ENCODE measurements at regions not wholly inside any gene's neighbourhood (a gene's known extent, or its start where the extent isn't known, plus 50 kb on each side); places are given as distances from the start of the nearest gene placed in this dataset.
A peak's percentile ranks its signal among the peaks of the same experiment; 100 is the strongest.
"Not testable (repeated sequence)": the region's sequence is repeated elsewhere in the genome, so short reads cannot be mapped to it uniquely, and the experiment has no call there.

GRCh38 chr11:87767615-87768014 lies 407.6 kb downstream of the RAB38 start:
- H3K4me3 ChIP-seq = no peak overlapping the region
- no peaks in the 10 kb centered on the region for H3K9me3 ChIP-seq
- no peaks in the 10 kb centered on the region for H3K36me3 ChIP-seq
- no peak overlapping the region for H3K27ac ChIP-seq
- H3K4me1 ChIP-seq = no peaks in the 10 kb centered on the region
- TF ChIP-seq POLR2A (IDR thresholded peaks at IDR 0.05) (no peak), CTCF (IDR thresholded peaks at IDR 0.05) (no peak)
- no peaks in the 10 kb centered on the region for H3K27me3 ChIP-seq
- no peak for DNase-seq

- DNase-seq = not testable (repeated sequence)
These were observed 411.2 kb downstream of the RAB38 start for GRCh38 chr11:87764075-87764474.

GRCh38 chr11:87754685-87755084 lies 420.6 kb downstream of the RAB38 start:
- no peaks in the 10 kb centered on the region for H3K9me3 ChIP-seq
- H3K36me3 ChIP-seq = no peaks in the 10 kb centered on the region
- no peak for DNase-seq
- H3K27ac ChIP-seq = no peak overlapping the region
- no peaks in the 10 kb centered on the region for H3K4me1 ChIP-seq
- H3K4me3 ChIP-seq = no peak overlapping the region
- TF ChIP-seq CTCF (IDR thresholded peaks at IDR 0.05) (no peak), POLR2A (IDR thresholded peaks at IDR 0.05) (no peak)
- H3K27me3 ChIP-seq = no peaks in the 10 kb centered on the region

More at GRCh38 chr11:87764075-87764474, 411.2 kb downstream of the RAB38 start:
- H3K4me3 ChIP-seq, H3K27me3 ChIP-seq, H3K9me3 ChIP-seq, H3K36me3 ChIP-seq, H3K4me1 ChIP-seq, H3K27ac ChIP-seq: not testable (repeated sequence)

- no peaks in the 10 kb centered on the region for H3K36me3 ChIP-seq
- no peak for DNase-seq
- no peak for TF ChIP-seq POLR2A (IDR thresholded peaks at IDR 0.05)
These were observed 422.1 kb downstream of the RAB38 start for GRCh38 chr11:87753143-87753542.

GRCh38 chr11:87743007-87743406 lies 432.2 kb downstream of the RAB38 start:
- Histone ChIP-seq H3K27ac (no peak overlapping the region), H3K4me3 (no peak overlapping the region), H3K9me3 (no peaks in the 10 kb centered on the region), H3K4me1 (peaks cover 0 to 15% (median 0%) of the 10 kb centered on the region in 4 donors), H3K36me3 (no peaks in the 10 kb centered on the region), H3K27me3 (no peaks in the 10 kb centered on the region)
- TF ChIP-seq CTCF (IDR thresholded peaks at IDR 0.05) (no peak), POLR2A (IDR thresholded peaks at IDR 0.05) (no peak)
- no peak for DNase-seq

More at GRCh38 chr11:87753143-87753542, 422.1 kb downstream of the RAB38 start:
- no peak overlapping the region for H3K4me3 ChIP-seq
- no peaks in the 10 kb centered on the region for H3K9me3 ChIP-seq
- H3K27me3 ChIP-seq = no peaks in the 10 kb centered on the region
- no peaks in the 10 kb centered on the region for H3K4me1 ChIP-seq
- no peak overlapping the region for H3K27ac ChIP-seq

- H3K4me3 ChIP-seq = no peak overlapping the region
- no peaks in the 10 kb centered on the region for H3K36me3 ChIP-seq
- TF ChIP-seq CTCF (IDR thresholded peaks at IDR 0.05) = no peak
- no peak for TF ChIP-seq POLR2A (IDR thresholded peaks at IDR 0.05)
- H3K27ac ChIP-seq = peak overlapping the region in 1 of 4 donors; percentile 15
- H3K27me3 ChIP-seq = no peaks in the 10 kb centered on the region
- no peaks in the 10 kb centered on the region for H3K9me3 ChIP-seq
- peak in 1 of 3 donors; percentile 57 for DNase-seq
- H3K4me1 ChIP-seq = peaks cover 0 to 15% (median 0%) of the 10 kb centered on the region in 4 donors
These were observed 434.3 kb downstream of the RAB38 start for GRCh38 chr11:87740968-87741367.

GRCh38 chr11:87740451-87740850 lies 434.8 kb downstream of the RAB38 start:
- H3K9me3 ChIP-seq = no peaks in the 10 kb centered on the region
- DNase-seq = no peak
- peaks cover 0 to 15% (median 0%) of the 10 kb centered on the region in 4 donors for H3K4me1 ChIP-seq
- no peaks in the 10 kb centered on the region for H3K36me3 ChIP-seq
- H3K4me3 ChIP-seq = no peak overlapping the region
- peak overlapping the region in 1 of 4 donors; percentile 15 for H3K27ac ChIP-seq
- no peaks in the 10 kb centered on the region for H3K27me3 ChIP-seq
- TF ChIP-seq CTCF (IDR thresholded peaks at IDR 0.05) (no peak), POLR2A (IDR thresholded peaks at IDR 0.05) (no peak)

Measured in Peyer's patch (tissue), 4 donors.